ENCODE measurements at regions not wholly inside any gene's neighbourhood (a gene's known extent, or its start where the extent isn't known, plus 50 kb on each side); places are given as distances from the start of the nearest gene placed in this dataset.

DNA sequence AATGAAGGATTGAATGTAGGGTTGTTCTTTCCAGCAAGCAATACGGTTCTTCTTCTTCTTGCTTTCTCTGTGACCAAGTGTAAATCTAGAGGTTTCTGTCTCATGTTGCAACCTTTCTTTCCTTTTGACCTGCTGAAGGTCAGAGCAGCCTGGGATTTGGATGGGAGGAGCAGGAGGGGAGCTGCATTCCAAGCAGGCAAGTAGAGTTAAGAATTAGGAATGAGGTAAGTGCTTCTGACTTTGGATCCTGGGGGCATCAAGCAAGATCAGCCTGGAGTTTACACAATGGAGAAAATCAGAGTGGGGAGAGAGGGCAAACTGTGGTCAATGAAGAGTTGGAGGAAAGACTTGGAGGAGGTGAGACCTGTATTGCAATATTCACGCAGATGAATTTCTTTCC lies 225.6 kb upstream of the ZBED5 start:
- TF ChIP-seq ZFP30 (CRISPR knock-in tag; IDR thresholded peaks at IDR 0.05) = no peak
- TF ChIP-seq ZNF565 (CRISPR knock-in tag; conservative IDR thresholded peaks at IDR 0.05; ENCODE audit: low read depth) = no peak
- TF ChIP-seq, protein P1, sequence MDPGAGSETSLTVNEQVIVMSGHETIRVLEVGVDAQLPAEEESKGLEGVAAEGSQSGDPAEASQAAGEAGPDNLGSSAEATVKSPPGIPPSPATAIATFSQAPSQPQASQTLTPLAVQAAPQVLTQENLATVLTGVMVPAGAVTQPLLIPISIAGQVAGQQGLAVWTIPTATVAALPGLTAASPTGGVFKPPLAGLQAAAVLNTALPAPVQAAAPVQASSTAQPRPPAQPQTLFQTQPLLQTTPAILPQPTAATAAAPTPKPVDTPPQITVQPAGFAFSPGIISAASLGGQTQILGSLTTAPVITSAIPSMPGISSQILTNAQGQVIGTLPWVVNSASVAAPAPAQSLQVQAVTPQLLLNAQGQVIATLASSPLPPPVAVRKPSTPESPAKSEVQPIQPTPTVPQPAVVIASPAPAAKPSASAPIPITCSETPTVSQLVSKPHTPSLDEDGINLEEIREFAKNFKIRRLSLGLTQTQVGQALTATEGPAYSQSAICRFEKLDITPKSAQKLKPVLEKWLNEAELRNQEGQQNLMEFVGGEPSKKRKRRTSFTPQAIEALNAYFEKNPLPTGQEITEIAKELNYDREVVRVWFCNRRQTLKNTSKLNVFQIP (CRISPR knock-in tag; IDR thresholded peaks at IDR 0.05; ENCODE audit: borderline replicate concordance, low read depth) = no peak
- no peak for ATAC-seq

DNA sequence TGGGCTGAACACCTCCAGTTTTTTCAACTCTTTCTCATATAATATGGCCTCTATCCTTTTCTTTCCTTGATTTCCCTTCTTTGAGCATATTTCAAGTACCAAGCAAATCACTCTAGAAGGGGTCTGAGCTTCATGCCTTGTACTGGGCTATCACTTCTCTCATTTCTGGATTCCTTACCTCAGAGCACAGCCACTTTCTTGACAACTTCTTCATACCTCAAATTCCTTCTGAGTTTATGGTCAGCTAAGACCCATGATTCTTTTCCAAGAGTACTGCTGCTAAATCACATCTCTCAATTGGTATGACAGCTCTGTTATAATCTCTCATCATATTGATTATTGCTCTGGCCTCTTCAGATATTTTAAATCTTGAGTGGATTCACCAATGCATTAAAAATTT lies 224.8 kb upstream of the ZBED5 start:
- TF ChIP-seq ISL1 (CRISPR knock-in tag; IDR thresholded peaks at IDR 0.05) = no peak
- TF ChIP-seq RARB (CRISPR knock-in tag; IDR thresholded peaks at IDR 0.05) = no peak
- TF ChIP-seq TOX (CRISPR knock-in tag; IDR thresholded peaks at IDR 0.05; ENCODE audit: borderline replicate concordance) = no peak
- TF ChIP-seq, protein P2, sequence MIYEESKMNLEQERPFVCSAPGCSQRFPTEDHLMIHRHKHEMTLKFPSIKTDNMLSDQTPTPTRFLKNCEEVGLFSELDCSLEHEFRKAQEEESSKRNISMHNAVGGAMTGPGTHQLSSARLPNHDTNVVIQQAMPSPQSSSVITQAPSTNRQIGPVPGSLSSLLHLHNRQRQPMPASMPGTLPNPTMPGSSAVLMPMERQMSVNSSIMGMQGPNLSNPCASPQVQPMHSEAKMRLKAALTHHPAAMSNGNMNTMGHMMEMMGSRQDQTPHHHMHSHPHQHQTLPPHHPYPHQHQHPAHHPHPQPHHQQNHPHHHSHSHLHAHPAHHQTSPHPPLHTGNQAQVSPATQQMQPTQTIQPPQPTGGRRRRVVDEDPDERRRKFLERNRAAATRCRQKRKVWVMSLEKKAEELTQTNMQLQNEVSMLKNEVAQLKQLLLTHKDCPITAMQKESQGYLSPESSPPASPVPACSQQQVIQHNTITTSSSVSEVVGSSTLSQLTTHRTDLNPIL (CRISPR knock-in tag; IDR thresholded peaks at IDR 0.05; ENCODE audit: low read depth) = no peak
- TF ChIP-seq ZNF565 (CRISPR knock-in tag; conservative IDR thresholded peaks at IDR 0.05; ENCODE audit: low read depth) = no peak
- TF ChIP-seq, protein P3, sequence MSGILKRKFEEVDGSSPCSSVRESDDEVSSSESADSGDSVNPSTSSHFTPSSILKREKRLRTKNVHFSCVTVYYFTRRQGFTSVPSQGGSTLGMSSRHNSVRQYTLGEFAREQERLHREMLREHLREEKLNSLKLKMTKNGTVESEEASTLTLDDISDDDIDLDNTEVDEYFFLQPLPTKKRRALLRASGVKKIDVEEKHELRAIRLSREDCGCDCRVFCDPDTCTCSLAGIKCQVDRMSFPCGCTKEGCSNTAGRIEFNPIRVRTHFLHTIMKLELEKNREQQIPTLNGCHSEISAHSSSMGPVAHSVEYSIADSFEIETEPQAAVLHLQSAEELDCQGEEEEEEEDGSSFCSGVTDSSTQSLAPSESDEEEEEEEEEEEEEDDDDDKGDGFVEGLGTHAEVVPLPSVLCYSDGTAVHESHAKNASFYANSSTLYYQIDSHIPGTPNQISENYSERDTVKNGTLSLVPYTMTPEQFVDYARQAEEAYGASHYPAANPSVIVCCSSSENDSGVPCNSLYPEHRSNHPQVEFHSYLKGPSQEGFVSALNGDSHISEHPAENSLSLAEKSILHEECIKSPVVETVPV (CRISPR knock-in tag; IDR thresholded peaks at IDR 0.05) = no peak
- TF ChIP-seq TCF4 (CRISPR knock-in tag; IDR thresholded peaks at IDR 0.05; ENCODE audit: borderline replicate concordance) = no peak
- TF ChIP-seq ESRRG (CRISPR knock-in tag; IDR thresholded peaks at IDR 0.05) = no peak
- no peak for TF ChIP-seq ZFP3 (CRISPR knock-in tag; IDR thresholded peaks at IDR 0.05)
- TF ChIP-seq, protein P1 (CRISPR knock-in tag; IDR thresholded peaks at IDR 0.05; ENCODE audit: borderline replicate concordance, low read depth) = no peak
- TF ChIP-seq CSDC2 (CRISPR knock-in tag; IDR thresholded peaks at IDR 0.05) = no peak
- no peak for TF ChIP-seq PPARA (CRISPR knock-in tag; IDR thresholded peaks at IDR 0.05; ENCODE audit: borderline replicate concordance)
- no peak for TF ChIP-seq ZNF70 (CRISPR knock-in tag; IDR thresholded peaks at IDR 0.05)
- TF ChIP-seq, protein P4, sequence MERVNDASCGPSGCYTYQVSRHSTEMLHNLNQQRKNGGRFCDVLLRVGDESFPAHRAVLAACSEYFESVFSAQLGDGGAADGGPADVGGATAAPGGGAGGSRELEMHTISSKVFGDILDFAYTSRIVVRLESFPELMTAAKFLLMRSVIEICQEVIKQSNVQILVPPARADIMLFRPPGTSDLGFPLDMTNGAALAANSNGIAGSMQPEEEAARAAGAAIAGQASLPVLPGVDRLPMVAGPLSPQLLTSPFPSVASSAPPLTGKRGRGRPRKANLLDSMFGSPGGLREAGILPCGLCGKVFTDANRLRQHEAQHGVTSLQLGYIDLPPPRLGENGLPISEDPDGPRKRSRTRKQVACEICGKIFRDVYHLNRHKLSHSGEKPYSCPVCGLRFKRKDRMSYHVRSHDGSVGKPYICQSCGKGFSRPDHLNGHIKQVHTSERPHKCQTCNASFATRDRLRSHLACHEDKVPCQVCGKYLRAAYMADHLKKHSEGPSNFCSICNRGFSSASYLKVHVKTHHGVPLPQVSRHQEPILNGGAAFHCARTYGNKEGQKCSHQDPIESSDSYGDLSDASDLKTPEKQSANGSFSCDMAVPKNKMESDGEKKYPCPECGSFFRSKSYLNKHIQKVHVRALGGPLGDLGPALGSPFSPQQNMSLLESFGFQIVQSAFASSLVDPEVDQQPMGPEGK (CRISPR knock-in tag; IDR thresholded peaks at IDR 0.05; ENCODE audit: borderline replicate concordance) = no peak
- no peak for TF ChIP-seq ARNTL (CRISPR knock-in tag; IDR thresholded peaks at IDR 0.05; ENCODE audit: borderline replicate concordance, low read depth)
- ATAC-seq = no peak

DNA sequence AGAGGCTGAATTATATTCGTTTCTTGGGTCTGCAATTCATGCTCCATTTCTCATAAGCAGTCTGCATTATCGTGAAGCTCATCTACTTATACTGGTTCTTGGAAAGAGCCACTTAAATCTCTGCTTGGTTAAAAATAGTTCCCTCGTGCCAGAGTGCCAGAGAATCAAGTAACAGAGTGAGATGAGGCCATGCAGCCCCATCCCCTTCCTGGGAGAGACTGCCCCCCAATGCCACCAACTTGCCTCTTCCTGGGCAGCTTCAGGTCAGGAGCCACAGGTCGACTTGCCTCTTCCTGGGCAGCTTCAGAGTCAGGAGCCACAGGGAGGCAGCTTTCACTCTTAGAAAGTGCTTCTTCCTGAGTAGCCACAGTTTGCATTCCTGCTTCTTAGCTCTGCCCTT lies 223.9 kb upstream of the ZBED5 start:
- ATAC-seq = no peak
- TF ChIP-seq ZFP3 (CRISPR knock-in tag; IDR thresholded peaks at IDR 0.05) (no peak), SNAI2 (CRISPR knock-in tag; IDR thresholded peaks at IDR 0.05) (no peak), ZNF8 (CRISPR knock-in tag; IDR thresholded peaks at IDR 0.05) (no peak), PPARA (CRISPR knock-in tag; IDR thresholded peaks at IDR 0.05; ENCODE audit: borderline replicate concordance) (no peak), ARNTL (CRISPR knock-in tag; IDR thresholded peaks at IDR 0.05; ENCODE audit: borderline replicate concordance, low read depth) (no peak), GLIS3 (CRISPR knock-in tag; IDR thresholded peaks at IDR 0.05) (no peak), CSDC2 (CRISPR knock-in tag; IDR thresholded peaks at IDR 0.05) (no peak), ZNF565 (CRISPR knock-in tag; conservative IDR thresholded peaks at IDR 0.05; ENCODE audit: low read depth) (no peak), ESRRG (CRISPR knock-in tag; IDR thresholded peaks at IDR 0.05) (no peak), ISL1 (CRISPR knock-in tag; IDR thresholded peaks at IDR 0.05) (no peak), ZFP30 (CRISPR knock-in tag; IDR thresholded peaks at IDR 0.05) (no peak)
- TF ChIP-seq, protein P2 (CRISPR knock-in tag; IDR thresholded peaks at IDR 0.05; ENCODE audit: low read depth) = no peak
- TF ChIP-seq, protein P1 (CRISPR knock-in tag; IDR thresholded peaks at IDR 0.05; ENCODE audit: borderline replicate concordance, low read depth) = no peak
- TF ChIP-seq, protein P3 (CRISPR knock-in tag; IDR thresholded peaks at IDR 0.05) = no peak

Data from SK-N-SH treated with all-trans-retinoic acid at 6 μM for 48 hours (cell line).